ENCODE measurements at regions not wholly inside any gene's neighbourhood (a gene's known extent, or its start where the extent isn't known, plus 50 kb on each side); places are given as distances from the start of the nearest gene placed in this dataset.
A peak's percentile ranks its signal among the peaks of the same experiment; 100 is the strongest.

GRCh38 chr9:1659363-1659690, 355.8 kb upstream of the SMARCA2 start:
- no peaks in the 10 kb centered on the region for H3K4me1 ChIP-seq
- TF ChIP-seq POLR2AphosphoS5 (IDR thresholded peaks at IDR 0.05) (no peak), POLR2A (IDR thresholded peaks at IDR 0.05) (no peak), EP300 (IDR thresholded peaks at IDR 0.05) (no peak)
- TF ChIP-seq, protein P1, sequence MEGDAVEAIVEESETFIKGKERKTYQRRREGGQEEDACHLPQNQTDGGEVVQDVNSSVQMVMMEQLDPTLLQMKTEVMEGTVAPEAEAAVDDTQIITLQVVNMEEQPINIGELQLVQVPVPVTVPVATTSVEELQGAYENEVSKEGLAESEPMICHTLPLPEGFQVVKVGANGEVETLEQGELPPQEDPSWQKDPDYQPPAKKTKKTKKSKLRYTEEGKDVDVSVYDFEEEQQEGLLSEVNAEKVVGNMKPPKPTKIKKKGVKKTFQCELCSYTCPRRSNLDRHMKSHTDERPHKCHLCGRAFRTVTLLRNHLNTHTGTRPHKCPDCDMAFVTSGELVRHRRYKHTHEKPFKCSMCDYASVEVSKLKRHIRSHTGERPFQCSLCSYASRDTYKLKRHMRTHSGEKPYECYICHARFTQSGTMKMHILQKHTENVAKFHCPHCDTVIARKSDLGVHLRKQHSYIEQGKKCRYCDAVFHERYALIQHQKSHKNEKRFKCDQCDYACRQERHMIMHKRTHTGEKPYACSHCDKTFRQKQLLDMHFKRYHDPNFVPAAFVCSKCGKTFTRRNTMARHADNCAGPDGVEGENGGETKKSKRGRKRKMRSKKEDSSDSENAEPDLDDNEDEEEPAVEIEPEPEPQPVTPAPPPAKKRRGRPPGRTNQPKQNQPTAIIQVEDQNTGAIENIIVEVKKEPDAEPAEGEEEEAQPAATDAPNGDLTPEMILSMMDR (IDR thresholded peaks at IDR 0.05) = no peak
- H3K27ac ChIP-seq = no peak overlapping the region
- H3K9me3 ChIP-seq = peaks cover 0 to 5% (median 0%) of the 10 kb centered on the region in 4 donors
- no peaks in the 10 kb centered on the region for H3K36me3 ChIP-seq
- intact Hi-C loops (cut with DNase I; ENCODE audit: low total_unique reads) = no loop called here
- WGBS, 5 donors = 69 to 86% (median 77%) methylated on average over 3 of the region's 3 CpGs
- H3K4me3 ChIP-seq = no peak overlapping the region
- peak in 1 of 2 donors; percentile 26 for DNase-seq
- H3K27me3 ChIP-seq = no peaks in the 10 kb centered on the region

GRCh38 chr9:1668441-1668840, 346.7 kb upstream of the SMARCA2 start:
- H3K9me3 ChIP-seq = peaks cover 0 to 12% (median 6%) of the 10 kb centered on the region in 4 donors
- DNase-seq = no peak
- TF ChIP-seq POLR2AphosphoS5 (IDR thresholded peaks at IDR 0.05) (no peak), POLR2A (IDR thresholded peaks at IDR 0.05) (no peak), EP300 (IDR thresholded peaks at IDR 0.05) (no peak)
- TF ChIP-seq, protein P1 (IDR thresholded peaks at IDR 0.05) = no peak
- H3K27me3 ChIP-seq = no peaks in the 10 kb centered on the region
- no peak overlapping the region for H3K4me3 ChIP-seq
- no peaks in the 10 kb centered on the region for H3K4me1 ChIP-seq
- 85 to 100% (median 91%) methylated on average over 1 of the region's 1 CpG for WGBS, 5 donors
- H3K27ac ChIP-seq = no peak overlapping the region
- no peaks in the 10 kb centered on the region for H3K36me3 ChIP-seq
- intact Hi-C loops (cut with DNase I; ENCODE audit: low total_unique reads) = no loop called here

DNA sequence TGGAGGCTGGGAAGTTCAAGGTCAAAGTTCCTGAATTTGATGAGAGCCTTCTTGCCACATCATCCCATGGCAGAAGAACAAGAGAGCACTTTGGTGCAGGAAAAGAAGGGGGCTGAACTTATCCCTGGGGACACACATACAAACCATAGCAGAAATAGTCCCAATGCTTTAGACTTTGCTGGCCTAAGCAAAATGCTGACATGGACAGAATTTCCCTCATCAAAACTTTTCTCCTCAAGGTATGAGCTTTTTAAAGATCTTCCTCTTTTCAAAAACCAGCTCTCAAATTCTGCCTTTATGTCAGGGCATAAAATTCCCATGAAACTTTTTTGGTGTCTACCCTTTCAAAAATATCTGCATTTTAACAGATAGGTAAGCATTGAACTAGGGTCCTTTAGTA, 341.8 kb upstream of the SMARCA2 start:
- Histone ChIP-seq H3K4me1 (no peaks in the 10 kb centered on the region), H3K9me3 (peaks cover 0 to 11% (median 0%) of the 10 kb centered on the region in 4 donors), H3K27me3 (no peaks in the 10 kb centered on the region), H3K27ac (no peak overlapping the region), H3K36me3 (no peaks in the 10 kb centered on the region), H3K4me3 (no peak overlapping the region)
- intact Hi-C loops (cut with DNase I; ENCODE audit: low total_unique reads) = no loop called here
- DNase-seq = no peak
- TF ChIP-seq EP300 (IDR thresholded peaks at IDR 0.05) (no peak), POLR2A (IDR thresholded peaks at IDR 0.05) (no peak), POLR2AphosphoS5 (IDR thresholded peaks at IDR 0.05) (no peak)
- TF ChIP-seq, protein P1 (IDR thresholded peaks at IDR 0.05) = no peak

DNA sequence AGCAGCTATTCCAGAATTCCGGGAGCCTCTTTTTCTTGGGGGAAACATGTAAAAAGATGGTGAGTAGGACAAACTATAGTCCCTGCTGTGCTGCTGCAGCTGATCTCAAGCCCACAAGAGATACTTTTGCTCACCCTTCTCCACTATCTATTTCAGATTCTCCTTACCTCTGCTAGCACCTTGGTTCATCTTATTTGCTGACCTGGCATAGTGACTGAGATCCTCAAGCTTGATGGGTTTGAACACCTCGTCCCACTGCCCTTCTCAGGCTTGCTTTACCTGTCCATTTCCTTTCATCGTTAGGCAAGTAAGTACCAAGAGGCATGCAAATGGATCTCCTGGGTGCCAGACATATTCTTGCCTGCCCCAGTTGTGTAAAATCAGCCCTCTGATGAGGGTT, 338.4 kb upstream of the SMARCA2 start:
- 72 to 82% (median 76%) methylated on average over 3 of the region's 3 CpGs for WGBS, 5 donors
- no peaks in the 10 kb centered on the region for H3K27me3 ChIP-seq
- TF ChIP-seq POLR2AphosphoS5 (IDR thresholded peaks at IDR 0.05) = no peak
- TF ChIP-seq, protein P1 (IDR thresholded peaks at IDR 0.05) = no peak
- no peak for TF ChIP-seq EP300 (IDR thresholded peaks at IDR 0.05)
- no peak for TF ChIP-seq POLR2A (IDR thresholded peaks at IDR 0.05)
- H3K27ac ChIP-seq = no peak overlapping the region
- no peaks in the 10 kb centered on the region for H3K36me3 ChIP-seq
- peaks cover 0 to 11% (median 0%) of the 10 kb centered on the region in 4 donors for H3K9me3 ChIP-seq
- no peak overlapping the region for H3K4me3 ChIP-seq
- no peak for DNase-seq
- intact Hi-C loops (cut with DNase I; ENCODE audit: low total_unique reads) = no loop called here
- no peaks in the 10 kb centered on the region for H3K4me1 ChIP-seq

All from stomach (tissue), 8 donors.